Testis (tissue), 2 donors: ENCODE measurements at regions not wholly inside any gene's neighbourhood (a gene's known extent, or its start where the extent isn't known, plus 50 kb on each side); places are given as distances from the start of the nearest gene placed in this dataset.

Experiments used
- CTCF ChIP-seq, 3 experiments: fragments of 450-650 bp in 2 of 3; fragments of 200-600 bp in 1 of 3; sonication (generic) in 1 of 3; IDR thresholded peaks; one replicate each; pipeline ENCODE4 v1.5.1; 2016 to 2019; ENCODE audit warnings: antibody characterized with exemption in 3 of 3, mild to moderate bottlenecking in 2 of 3, moderate library complexity in 1 of 3
- POLR2A ChIP-seq: fragments of 450-650 bp; IDR thresholded peaks from one replicate; pipeline ENCODE4 v1.6.1; 2017; ENCODE audit warnings: antibody characterized with exemption, mild to moderate bottlenecking, moderate library complexity

- TF ChIP-seq CTCF (IDR thresholded peaks at IDR 0.05) (no peak), POLR2A (no peak)
Measured at GRCh38 chr18:29397536-29397935, 1220.6 kb upstream of the CDH2 start.
